Adrenal gland (tissue), 9 donors: ENCODE measurements at regions not wholly inside any gene's neighbourhood (a gene's known extent, or its start where the extent isn't known, plus 50 kb on each side); places are given as distances from the start of the nearest gene placed in this dataset.

Experiments used
- DNase-seq, 7 donors: peaks; one replicate each; pipeline ENCODE4 v3.0.0-alpha.2; 2019 to 2020
- H3K27ac ChIP-seq, 5 donors: fragments of 200-600 bp; sonication (generic) in 4 of 5; 1 replicate in 3 of 5; 2 replicates in 2 of 5; pipeline versions ENCODE4 v1.5.1 to v1.8.0; 2016 to 2020; ENCODE audit warnings: mild to moderate bottlenecking in 1 of 5
- H3K27me3 ChIP-seq: fragments of 200-600 bp; 2 replicates; pipeline ENCODE4 v1.8.0; 2021
- H3K36me3 ChIP-seq, 2 donors: fragments of 200-600 bp; replicated peaks in 1 of 2; 1 replicate in 1 of 2; 2 replicates in 1 of 2; pipeline versions ENCODE4 v1.5.1 to v1.8.0; 2018 to 2022
- H3K4me1 ChIP-seq, 2 donors: fragments of 200-600 bp; replicated peaks in 1 of 2; 1 replicate in 1 of 2; 2 replicates in 1 of 2; pipeline versions ENCODE4 v1.5.1 to v1.8.0; 2018 to 2021
- H3K4me3 ChIP-seq, 4 donors: fragments of 200-600 bp; sonication (generic) in 3 of 4; one replicate each; pipeline ENCODE4 v1.5.1; 2016 to 2018
- H3K9me3 ChIP-seq, 3 donors: fragments of 200-600 bp; sonication (generic) in 1 of 3; replicated peaks in 1 of 3; 1 replicate in 2 of 3; 2 replicates in 1 of 3; pipeline versions ENCODE4 v1.5.1 to v1.8.0; 2016 to 2021
- POLR2A ChIP-seq, 2 donors: fragments of 450-650 bp; IDR thresholded peaks; one replicate each; pipeline ENCODE4 v1.6.1; 2017; ENCODE audit warnings: antibody characterized with exemption in 2 of 2, mild to moderate bottlenecking in 2 of 2, moderate library complexity in 1 of 2
- WGBS, 4 donors: extraction: QIAGEN DNeasy Blood & Tissue Kit in 2 of 4; methylation state at CpG; one replicate each; pipeline versions ENCODE4 v1.1.5 to v1.1.7; 2013 to 2017; 5-methylcytosine and 5-hydroxymethylcytosine counted together
- intact Hi-C, 2 donors: fragments of 100-400 bp; cut with DNase I; formaldehyde crosslinking; loops; one replicate each; pipeline versions ENCODE4 v1.14.1 to v1.15.0; 2022 to 2023
- TF ChIP-seq, protein P1 (sequence below), 6 experiments: fragments of 450-650 bp in 4 of 6; fragments of 200-600 bp in 2 of 6; sonication (generic) in 1 of 6; IDR thresholded peaks; 1 replicate in 5 of 6; 2 replicates in 1 of 6; pipeline versions ENCODE4 v1.5.1 to v1.8.0; 2016 to 2021; ENCODE audit warnings: antibody characterized with exemption in 6 of 6, mild to moderate bottlenecking in 2 of 6, moderate library complexity in 1 of 6
- donor health status: healthy with polysubstance abuse.
- donor health status: Bipolar disorder and iron deficiency.
- donor health status: DM: yes; HTN: yes; CAD: no.
- donor health status: DM: no; HTN: no; CAD: no.
- donor health status: DM: no; HTN: no; CAD: no.

DNA sequence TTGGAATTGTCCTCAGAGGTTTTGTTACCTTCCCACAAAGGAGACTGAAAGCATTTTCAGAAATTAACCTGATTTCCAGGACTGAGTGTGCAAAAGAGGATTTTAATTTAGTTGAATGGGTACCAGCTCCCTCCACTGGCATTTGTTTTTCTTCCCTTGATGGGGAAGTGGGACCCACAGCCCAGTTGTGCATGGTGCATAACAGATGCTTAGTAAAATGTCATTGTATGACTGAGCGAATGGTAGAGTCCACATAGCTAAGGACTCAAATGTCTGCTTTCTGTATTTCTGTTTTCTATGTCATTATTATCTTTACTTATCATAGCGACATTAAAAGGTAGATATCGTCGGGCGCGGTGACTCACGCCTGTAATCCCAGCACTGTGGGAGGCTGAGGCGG lies 75.5 kb upstream of the RAPH1 start:
- H3K9me3 ChIP-seq, result no peaks in the 10 kb centered on the region
- no peaks in the 10 kb centered on the region for H3K27me3 ChIP-seq
- H3K4me1 ChIP-seq, result no peaks in the 10 kb centered on the region
- 60 to 80% (median 76%) methylated on average over 8 of the region's 8 CpGs for WGBS, 4 donors
- no peaks in the 10 kb centered on the region for H3K36me3 ChIP-seq
- intact Hi-C loops, result no loop called here
- no peak overlapping the region for H3K4me3 ChIP-seq
- no peak overlapping the region for H3K27ac ChIP-seq
- TF ChIP-seq POLR2A (IDR thresholded peaks at IDR 0.05), result no peak
- TF ChIP-seq, protein P1, sequence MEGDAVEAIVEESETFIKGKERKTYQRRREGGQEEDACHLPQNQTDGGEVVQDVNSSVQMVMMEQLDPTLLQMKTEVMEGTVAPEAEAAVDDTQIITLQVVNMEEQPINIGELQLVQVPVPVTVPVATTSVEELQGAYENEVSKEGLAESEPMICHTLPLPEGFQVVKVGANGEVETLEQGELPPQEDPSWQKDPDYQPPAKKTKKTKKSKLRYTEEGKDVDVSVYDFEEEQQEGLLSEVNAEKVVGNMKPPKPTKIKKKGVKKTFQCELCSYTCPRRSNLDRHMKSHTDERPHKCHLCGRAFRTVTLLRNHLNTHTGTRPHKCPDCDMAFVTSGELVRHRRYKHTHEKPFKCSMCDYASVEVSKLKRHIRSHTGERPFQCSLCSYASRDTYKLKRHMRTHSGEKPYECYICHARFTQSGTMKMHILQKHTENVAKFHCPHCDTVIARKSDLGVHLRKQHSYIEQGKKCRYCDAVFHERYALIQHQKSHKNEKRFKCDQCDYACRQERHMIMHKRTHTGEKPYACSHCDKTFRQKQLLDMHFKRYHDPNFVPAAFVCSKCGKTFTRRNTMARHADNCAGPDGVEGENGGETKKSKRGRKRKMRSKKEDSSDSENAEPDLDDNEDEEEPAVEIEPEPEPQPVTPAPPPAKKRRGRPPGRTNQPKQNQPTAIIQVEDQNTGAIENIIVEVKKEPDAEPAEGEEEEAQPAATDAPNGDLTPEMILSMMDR (IDR thresholded peaks at IDR 0.05), result no peak
- DNase-seq, result no peak

DNA sequence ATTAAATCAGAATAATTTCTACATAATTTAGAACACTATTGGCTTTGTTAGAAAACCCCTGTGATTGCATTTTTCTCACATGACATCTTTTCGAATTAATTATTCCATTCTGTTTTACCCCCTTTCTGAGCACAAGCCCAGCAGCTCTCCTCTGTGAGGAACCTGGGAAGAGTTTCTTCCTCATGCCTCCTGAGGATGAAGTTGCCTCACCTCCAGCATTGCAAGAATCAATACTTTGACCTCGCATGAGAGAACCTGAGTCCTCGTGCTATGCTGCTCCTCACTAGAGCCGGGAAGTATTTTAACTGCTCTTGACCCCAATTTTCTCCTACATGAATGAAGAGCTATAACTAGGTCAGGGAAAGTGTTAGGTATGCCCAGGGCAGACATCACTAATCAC lies 77.1 kb upstream of the RAPH1 start:
- TF ChIP-seq, protein P1 (IDR thresholded peaks at IDR 0.05), result no peak
- TF ChIP-seq POLR2A (IDR thresholded peaks at IDR 0.05), result no peak
- no peaks in the 10 kb centered on the region for H3K9me3 ChIP-seq
- intact Hi-C loops, result no loop called here
- no peak overlapping the region for H3K4me3 ChIP-seq
- H3K4me1 ChIP-seq, result no peaks in the 10 kb centered on the region
- H3K36me3 ChIP-seq, result no peaks in the 10 kb centered on the region
- DNase-seq, result no peak
- H3K27me3 ChIP-seq, result no peaks in the 10 kb centered on the region
- no peak overlapping the region for H3K27ac ChIP-seq
- WGBS, 4 donors, result 60 to 80% (median 77%) methylated on average over 4 of the region's 4 CpGs

DNA sequence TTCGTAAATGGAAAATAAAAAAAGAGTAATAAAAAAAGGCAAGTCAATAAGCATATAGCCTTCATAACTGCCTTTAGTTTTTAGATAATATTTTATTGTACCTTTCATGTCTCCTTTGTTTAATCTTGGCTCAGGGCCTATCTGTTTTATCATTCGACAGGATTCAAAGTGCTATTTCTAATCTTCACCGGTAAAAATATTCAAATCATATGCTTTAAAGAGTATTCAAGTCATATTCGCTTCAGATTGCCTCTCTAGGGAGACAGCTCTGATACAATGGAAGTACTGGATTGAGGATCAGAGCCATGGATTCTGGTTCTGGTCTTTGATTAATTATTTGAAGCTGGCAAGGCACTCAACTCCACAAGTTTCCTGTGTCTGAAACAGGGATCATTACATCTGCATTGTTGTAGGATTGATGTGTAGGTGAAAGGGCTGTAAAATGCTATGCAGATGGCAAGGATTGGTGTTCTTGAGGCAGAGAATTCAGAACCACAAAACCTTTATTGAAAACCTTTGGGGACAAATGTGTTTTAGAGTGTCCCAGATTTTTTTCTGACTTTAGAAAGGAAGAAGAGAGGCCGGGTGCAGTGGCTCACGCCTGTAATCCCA lies 84.3 kb upstream of the RAPH1 start:
- Histone ChIP-seq H3K36me3 (no peaks in the 10 kb centered on the region), H3K9me3 (no peaks in the 10 kb centered on the region), H3K27me3 (no peaks in the 10 kb centered on the region), H3K4me1 (no peaks in the 10 kb centered on the region), H3K4me3 (no peak overlapping the region), H3K27ac (no peak overlapping the region)
- peak in 1 of 7 donors; percentile 9 for DNase-seq
- WGBS, 4 donors, result 58 to 62% (median 62%) methylated on average over 6 of the region's 6 CpGs
- intact Hi-C loops, result no loop called here
- no peak for TF ChIP-seq POLR2A (IDR thresholded peaks at IDR 0.05)
- TF ChIP-seq, protein P1 (IDR thresholded peaks at IDR 0.05), result no peak

DNA sequence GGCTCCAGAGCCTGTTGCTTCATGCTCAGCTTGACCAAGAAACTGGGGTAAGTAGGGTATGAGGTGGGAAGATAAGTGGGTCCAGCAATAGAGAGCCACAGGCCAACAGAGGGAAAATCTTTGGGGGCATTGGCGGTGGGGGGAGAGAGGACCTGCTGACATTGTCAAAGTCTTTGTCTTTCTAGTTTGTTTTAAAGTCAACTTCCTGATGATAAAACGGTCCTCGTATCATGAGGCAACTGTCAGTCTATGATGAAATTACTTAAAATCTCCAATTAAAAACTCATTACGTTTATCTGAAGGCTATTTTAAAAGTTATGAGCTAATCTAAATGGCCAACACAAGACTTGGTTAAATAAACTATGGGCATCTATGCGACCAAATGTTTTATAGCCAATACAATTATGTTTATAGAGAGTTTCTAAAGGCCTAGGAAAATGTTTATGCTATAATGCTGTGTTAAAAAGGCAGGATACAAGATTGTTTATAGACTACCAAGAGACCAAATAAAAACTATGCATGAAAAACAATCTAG lies 84.4 kb upstream of the CD28 start:
- no peak for TF ChIP-seq POLR2A (IDR thresholded peaks at IDR 0.05)
- TF ChIP-seq, protein P1 (IDR thresholded peaks at IDR 0.05), result no peak
- Histone ChIP-seq H3K4me1 (no peaks in the 10 kb centered on the region), H3K4me3 (no peak overlapping the region), H3K9me3 (no peaks in the 10 kb centered on the region), H3K27ac (no peak overlapping the region), H3K36me3 (no peaks in the 10 kb centered on the region), H3K27me3 (no peaks in the 10 kb centered on the region)
- intact Hi-C loops, result no loop called here
- peak in 1 of 7 donors; percentile 2 for DNase-seq
- WGBS, 4 donors, result 81 to 89% (median 83%) methylated on average over 5 of the region's 5 CpGs
